HG02610 (cell line): ENCODE measurements at regions not wholly inside any gene's neighbourhood (a gene's known extent, or its start where the extent isn't known, plus 50 kb on each side); places are given as distances from the start of the nearest gene placed in this dataset.
"Not testable (repeated sequence)": the region's sequence is repeated elsewhere in the genome, so short reads cannot be mapped to it uniquely, and the experiment has no call there.

Source experiments
- ATAC-seq: cut with Tn5 transposase; IDR thresholded peaks from one replicate; pipeline ENCODE4 v1.9.1; 2021; ENCODE audit warnings: mild to moderate bottlenecking, moderate library complexity; ENCODE audit not compliant: unreplicated experiment

- ATAC-seq, result no peak
Measured at GRCh38 chr12:107826276-107826675, 51.8 kb downstream of the ASCL4 start.

GRCh38 chr12:107829271-107829670, 54.8 kb downstream of the ASCL4 start:
- no peak for ATAC-seq

- ATAC-seq, result no peak
Measured at GRCh38 chr12:107832441-107832840, 57.9 kb downstream of the ASCL4 start.

- no peak for ATAC-seq
Measured at GRCh38 chr12:107840186-107840585, 65.7 kb downstream of the ASCL4 start.

- ATAC-seq, result no peak
Measured at GRCh38 chr12:107843351-107844311, 69.1 kb downstream of the ASCL4 start.

GRCh38 chr12:107844312-107844921, 69.9 kb downstream of the ASCL4 start:
- no peak for ATAC-seq

- no peak for ATAC-seq
Measured at GRCh38 chr12:107845226-107845979, 70.9 kb downstream of the ASCL4 start.

- ATAC-seq, result no peak
Measured at GRCh38 chr12:107845980-107846659, 71.6 kb downstream of the ASCL4 start.

GRCh38 chr12:107847430-107847829, 72.9 kb downstream of the ASCL4 start:
- ATAC-seq, result no peak

GRCh38 chr12:107847830-107848229, 73.3 kb downstream of the ASCL4 start:
- ATAC-seq, result no peak

- no peak for ATAC-seq
Measured at GRCh38 chr12:107853479-107853878, 79.0 kb downstream of the ASCL4 start.

- no peak for ATAC-seq
Measured at GRCh38 chr12:107855471-107855870, 81.0 kb downstream of the ASCL4 start.

- ATAC-seq, result no peak
Measured at GRCh38 chr12:107856096-107856495, 81.6 kb downstream of the ASCL4 start.

GRCh38 chr12:107857191-107857590, 82.7 kb downstream of the ASCL4 start:
- ATAC-seq, result no peak

- no peak for ATAC-seq
Measured at GRCh38 chr12:107859367-107859766, 84.9 kb downstream of the ASCL4 start.

- ATAC-seq, result no peak
Measured at GRCh38 chr12:107864235-107864634, 89.7 kb downstream of the ASCL4 start.

- ATAC-seq, result not testable (repeated sequence)
Measured at GRCh38 chr12:107864727-107865126, 90.2 kb downstream of the ASCL4 start.

GRCh38 chr12:107873223-107873622, 98.7 kb downstream of the ASCL4 start:
- ATAC-seq, result no peak

- ATAC-seq, result no peak
Measured at GRCh38 chr12:107875786-107876185, 101.3 kb downstream of the ASCL4 start.

- ATAC-seq, result no peak
Measured at GRCh38 chr12:107884769-107885694, 110.5 kb downstream of the ASCL4 start.
